ENCODE measurements at regions not wholly inside any gene's neighbourhood (a gene's known extent, or its start where the extent isn't known, plus 50 kb on each side); places are given as distances from the start of the nearest gene placed in this dataset.

DNA sequence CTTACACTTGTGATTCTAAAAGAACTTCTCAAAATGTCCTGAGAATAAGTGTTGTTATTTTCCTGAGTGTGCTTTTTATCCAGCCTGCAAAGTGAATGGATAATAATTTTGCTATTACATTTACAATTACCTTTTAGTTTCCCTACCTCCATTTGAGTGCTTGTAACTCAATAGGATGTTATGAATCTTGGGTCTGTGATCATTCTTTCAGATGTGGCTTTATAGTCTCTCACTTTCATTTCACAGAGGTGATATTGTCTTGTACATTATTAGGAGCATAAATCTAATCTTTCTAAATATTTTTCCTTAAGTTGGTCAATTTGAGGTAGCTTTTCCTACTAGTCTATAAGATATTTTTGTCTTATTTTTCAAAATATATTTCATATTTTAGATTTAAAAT, 386.3 kb upstream of the EPHA6 start:
- Histone ChIP-seq H3K4me3 (no peak overlapping the region), H3K9me3 (no peaks in the 10 kb centered on the region), H3K36me3 (no peaks in the 10 kb centered on the region), H3K4me1 (no peaks in the 10 kb centered on the region), H3K27ac (no peak overlapping the region), H3K27me3 (no peaks in the 10 kb centered on the region)
- no peak for DNase-seq
- TF ChIP-seq EP300 (IDR thresholded peaks at IDR 0.05) (no peak), POLR2A (IDR thresholded peaks at IDR 0.05) (no peak), POLR2AphosphoS5 (IDR thresholded peaks at IDR 0.05) (no peak)
- TF ChIP-seq, protein P1, sequence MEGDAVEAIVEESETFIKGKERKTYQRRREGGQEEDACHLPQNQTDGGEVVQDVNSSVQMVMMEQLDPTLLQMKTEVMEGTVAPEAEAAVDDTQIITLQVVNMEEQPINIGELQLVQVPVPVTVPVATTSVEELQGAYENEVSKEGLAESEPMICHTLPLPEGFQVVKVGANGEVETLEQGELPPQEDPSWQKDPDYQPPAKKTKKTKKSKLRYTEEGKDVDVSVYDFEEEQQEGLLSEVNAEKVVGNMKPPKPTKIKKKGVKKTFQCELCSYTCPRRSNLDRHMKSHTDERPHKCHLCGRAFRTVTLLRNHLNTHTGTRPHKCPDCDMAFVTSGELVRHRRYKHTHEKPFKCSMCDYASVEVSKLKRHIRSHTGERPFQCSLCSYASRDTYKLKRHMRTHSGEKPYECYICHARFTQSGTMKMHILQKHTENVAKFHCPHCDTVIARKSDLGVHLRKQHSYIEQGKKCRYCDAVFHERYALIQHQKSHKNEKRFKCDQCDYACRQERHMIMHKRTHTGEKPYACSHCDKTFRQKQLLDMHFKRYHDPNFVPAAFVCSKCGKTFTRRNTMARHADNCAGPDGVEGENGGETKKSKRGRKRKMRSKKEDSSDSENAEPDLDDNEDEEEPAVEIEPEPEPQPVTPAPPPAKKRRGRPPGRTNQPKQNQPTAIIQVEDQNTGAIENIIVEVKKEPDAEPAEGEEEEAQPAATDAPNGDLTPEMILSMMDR (IDR thresholded peaks at IDR 0.05): no peak
- no peak for ATAC-seq (ENCODE audit: low FRiP score in 2 of 2)

DNA sequence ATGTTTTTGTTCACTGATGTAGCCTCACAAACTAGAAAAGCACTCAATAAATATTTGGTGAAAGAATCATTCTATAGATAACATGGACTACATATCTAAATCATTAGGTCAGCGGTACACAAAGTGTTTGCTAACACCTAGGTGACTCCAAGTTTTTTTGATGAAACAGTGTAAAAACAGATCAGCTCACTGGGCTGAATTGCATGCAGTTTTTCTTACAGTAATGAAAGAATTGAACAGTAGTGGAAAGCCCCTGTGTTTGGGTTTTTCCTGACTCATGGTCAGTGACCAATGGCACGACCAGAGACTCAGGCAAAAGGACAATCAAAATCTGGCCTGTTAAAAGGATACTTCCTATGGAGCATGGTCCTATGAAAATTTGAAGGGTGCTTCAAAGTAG, 384.3 kb upstream of the EPHA6 start:
- no peak for DNase-seq
- TF ChIP-seq, protein P1 (IDR thresholded peaks at IDR 0.05): no peak
- no peak for TF ChIP-seq POLR2A (IDR thresholded peaks at IDR 0.05)
- TF ChIP-seq POLR2AphosphoS5 (IDR thresholded peaks at IDR 0.05): no peak
- TF ChIP-seq EP300 (IDR thresholded peaks at IDR 0.05): no peak
- no peak overlapping the region for H3K4me3 ChIP-seq
- 74 to 84% methylated on average over 2 of the region's 2 CpGs for WGBS, 2 donors
- H3K9me3 ChIP-seq: no peaks in the 10 kb centered on the region
- H3K27ac ChIP-seq: no peak overlapping the region
- no peaks in the 10 kb centered on the region for H3K4me1 ChIP-seq
- no peak for ATAC-seq (ENCODE audit: low FRiP score in 2 of 2)
- no peaks in the 10 kb centered on the region for H3K36me3 ChIP-seq
- H3K27me3 ChIP-seq: no peaks in the 10 kb centered on the region

DNA sequence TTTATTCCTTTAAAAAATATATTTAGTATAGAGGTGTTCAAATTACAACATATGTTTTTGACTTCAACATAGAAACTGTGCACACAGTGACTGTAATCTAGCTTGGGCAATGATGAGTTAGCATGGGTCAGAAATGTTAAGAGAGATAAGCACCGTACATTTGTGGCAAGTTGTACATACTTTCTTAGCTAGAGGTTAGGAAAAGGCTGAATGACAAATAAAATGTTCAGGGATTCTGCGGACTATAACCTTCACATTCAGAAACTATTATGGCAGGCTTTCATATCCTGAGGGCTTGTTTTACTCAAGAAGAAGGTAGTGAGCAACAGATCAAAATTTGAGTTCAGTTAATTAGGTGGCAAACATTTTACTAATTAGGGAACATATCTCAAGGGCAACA, 379.7 kb upstream of the EPHA6 start:
- ATAC-seq (ENCODE audit: low FRiP score in 2 of 2) (no peak), DNase-seq (no peak)
- Histone ChIP-seq H3K9me3 (no peaks in the 10 kb centered on the region), H3K4me1 (no peaks in the 10 kb centered on the region), H3K27me3 (no peaks in the 10 kb centered on the region), H3K27ac (no peak overlapping the region), H3K4me3 (no peak overlapping the region), H3K36me3 (no peaks in the 10 kb centered on the region)
- TF ChIP-seq, protein P1 (IDR thresholded peaks at IDR 0.05): no peak
- no peak for TF ChIP-seq EP300 (IDR thresholded peaks at IDR 0.05)
- TF ChIP-seq POLR2A (IDR thresholded peaks at IDR 0.05): no peak
- TF ChIP-seq POLR2AphosphoS5 (IDR thresholded peaks at IDR 0.05): no peak
- 71 to 77% methylated on average over 2 of the region's 2 CpGs for WGBS, 2 donors

DNA sequence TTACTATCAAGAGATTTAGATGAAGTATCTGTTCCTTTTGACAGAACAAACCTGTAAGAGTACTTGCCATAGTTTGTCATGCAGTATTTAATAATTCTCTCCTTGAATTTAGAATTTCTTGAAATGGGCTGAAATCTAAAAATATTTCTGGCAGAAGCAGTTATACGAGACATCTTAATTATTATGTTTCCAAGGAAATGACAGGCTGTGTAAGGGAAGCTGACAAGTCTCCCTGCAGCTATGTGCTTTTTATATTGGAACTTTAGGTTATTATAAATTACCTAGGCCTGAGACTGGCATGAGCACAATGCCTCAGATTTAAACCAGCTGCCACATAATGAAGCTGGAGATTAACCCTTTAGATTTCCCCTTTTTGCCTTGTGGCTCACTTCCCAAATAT, 365.0 kb upstream of the EPHA6 start:
- ATAC-seq (ENCODE audit: low FRiP score in 2 of 2) (no peak), DNase-seq (no peak)
- no peaks in the 10 kb centered on the region for H3K36me3 ChIP-seq
- no peak for TF ChIP-seq EP300 (IDR thresholded peaks at IDR 0.05)
- TF ChIP-seq, protein P1 (IDR thresholded peaks at IDR 0.05): no peak
- TF ChIP-seq POLR2AphosphoS5 (IDR thresholded peaks at IDR 0.05): no peak
- TF ChIP-seq POLR2A (IDR thresholded peaks at IDR 0.05): no peak
- H3K4me3 ChIP-seq: no peak overlapping the region
- H3K27ac ChIP-seq: no peak overlapping the region
- H3K9me3 ChIP-seq: no peaks in the 10 kb centered on the region
- H3K27me3 ChIP-seq: no peaks in the 10 kb centered on the region
- H3K4me1 ChIP-seq: no peaks in the 10 kb centered on the region
- WGBS, 2 donors: 43 to 61% methylated on average over 1 of the region's 1 CpG

DNA sequence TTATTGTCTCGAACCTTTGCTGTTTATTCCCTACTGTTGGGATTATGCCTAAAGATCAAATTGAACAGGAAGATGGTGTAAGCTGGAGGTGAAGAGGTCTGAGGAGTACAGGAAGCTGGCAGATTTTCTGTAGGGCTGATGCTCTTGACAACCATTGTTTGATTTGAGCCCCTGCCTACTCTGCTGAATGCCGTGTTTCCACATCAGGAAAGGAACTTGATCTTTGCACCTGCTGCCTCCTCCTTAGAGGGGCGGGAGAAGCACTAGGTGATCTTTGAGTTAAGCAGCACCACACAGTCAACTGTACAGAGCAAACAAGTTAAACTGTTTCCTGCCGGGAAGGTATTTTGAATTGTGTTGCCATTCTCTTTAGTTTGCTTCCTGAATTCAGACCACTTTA, 364.6 kb upstream of the EPHA6 start:
- H3K27ac ChIP-seq: no peak overlapping the region
- ATAC-seq (ENCODE audit: low FRiP score in 2 of 2): no peak
- TF ChIP-seq EP300 (IDR thresholded peaks at IDR 0.05) (no peak), POLR2AphosphoS5 (IDR thresholded peaks at IDR 0.05) (no peak), POLR2A (IDR thresholded peaks at IDR 0.05) (no peak)
- TF ChIP-seq, protein P1 (IDR thresholded peaks at IDR 0.05): no peak
- no peaks in the 10 kb centered on the region for H3K36me3 ChIP-seq
- H3K9me3 ChIP-seq: no peaks in the 10 kb centered on the region
- 33 to 39% methylated on average over 4 of the region's 4 CpGs for WGBS, 2 donors
- no peak for DNase-seq
- no peaks in the 10 kb centered on the region for H3K4me1 ChIP-seq
- no peaks in the 10 kb centered on the region for H3K27me3 ChIP-seq
- H3K4me3 ChIP-seq: no peak overlapping the region

Measured in upper lobe of left lung (tissue), 6 donors.